T-cell (primary cell): ENCODE measurements at regions not wholly inside any gene's neighbourhood (a gene's known extent, or its start where the extent isn't known, plus 50 kb on each side); places are given as distances from the start of the nearest gene placed in this dataset.

ENCODE experiments used
- ATAC-seq, 4 experiments: fragments of 200-7000 bp in 3 of 4; fragments of 150-1000 bp in 1 of 4; cut with Tn5 transposase; replicated peaks in 1 of 4; 1 replicate in 3 of 4; 2 replicates in 1 of 4; pipeline ENCODE4 v1.10.0; 2021; ENCODE audit warnings: moderate library complexity in 3 of 4, mild to moderate bottlenecking in 2 of 4, moderate number of reproducible peaks in 1 of 4
- CTCF ChIA-PET, 2 donors: fragments of 300-600 bp; sonication (Branson Sonifier 250); formaldehyde crosslinking; loops; one replicate each; lab custom pipeline; 2022; ENCODE audit warnings: antibody characterized with exemption in 2 of 2; lab: Charles Lee
- POLR2A ChIA-PET, 2 donors: fragments of 300-600 bp; sonication (Branson Sonifier 250); formaldehyde crosslinking; loops; one replicate each; lab custom pipeline; 2022; ENCODE audit warnings: antibody characterized with exemption in 2 of 2; lab: Charles Lee
- DNase-seq, 35 experiments: peaks; one replicate each; pipeline versions ENCODE4 v3.0.0 to v3.0.0-alpha.2; 2013 to 2023
- H3K27ac ChIP-seq: one replicate; pipeline ENCODE4 v1.5.1; 2013; ENCODE audit warnings: low read length
- H3K27me3 ChIP-seq, 2 experiments: replicated peaks in 1 of 2; 1 replicate in 1 of 2; 2 replicates in 1 of 2; pipeline versions ENCODE4 v1.6.1 to v1.7.0; 2013; ENCODE audit warnings: low read length in 1 of 2, mixed read lengths in 1 of 2; ENCODE audit not compliant: control insufficient read depth in 2 of 2, insufficient read depth in 2 of 2; ENCODE audit errors: extremely low read depth in 1 of 2
- H3K36me3 ChIP-seq, 2 donors: 1 replicate in 1 of 2; 2 replicates in 1 of 2; pipeline versions ENCODE4 v1.6.1 to v1.7.0; 2013; ENCODE audit warnings: low read length in 1 of 2; ENCODE audit not compliant: control insufficient read depth in 2 of 2, insufficient read depth in 1 of 2; ENCODE audit errors: extremely low read depth in 1 of 2
- H3K4me1 ChIP-seq, 2 experiments: 1 replicate in 1 of 2; 2 replicates in 1 of 2; pipeline versions ENCODE4 v1.6.1 to v1.7.0; 2013; ENCODE audit warnings: low read length in 2 of 2, mixed read lengths in 1 of 2; ENCODE audit not compliant: insufficient read depth in 2 of 2, control insufficient read depth in 1 of 2; ENCODE audit errors: extremely low read depth in 1 of 2
- H3K4me3 ChIP-seq, 2 donors: 1 replicate in 1 of 2; 2 replicates in 1 of 2; pipeline versions ENCODE4 v1.5.1 to v1.7.0; 2013; ENCODE audit warnings: mild to moderate bottlenecking in 2 of 2, low read length in 1 of 2, moderate library complexity in 1 of 2; ENCODE audit not compliant: control insufficient read depth in 1 of 2; ENCODE audit errors: extremely low read depth in 1 of 2
- H3K9me3 ChIP-seq: 2 replicates; pipeline ENCODE4 v1.7.0; 2013
- H3K27ac Mint-ChIP-seq, 2 donors: one replicate each; pipeline ENCODE4 v1.8.0; 2020 to 2021; ENCODE audit warnings: mild to moderate bottlenecking in 2 of 2, mixed read lengths in 2 of 2
- H3K27me3 Mint-ChIP-seq, 2 donors: one replicate each; pipeline ENCODE4 v1.8.0; 2021 to 2022; ENCODE audit warnings: mixed read lengths in 2 of 2
- H3K36me3 Mint-ChIP-seq: one replicate; pipeline ENCODE4 v1.8.0; 2021; ENCODE audit warnings: mixed read lengths
- H3K4me1 Mint-ChIP-seq, 3 donors: one replicate each; pipeline ENCODE4 v1.8.0; 2020 to 2022; ENCODE audit warnings: mixed read lengths in 3 of 3, mild to moderate bottlenecking in 1 of 3
- H3K4me3 Mint-ChIP-seq, 3 donors: one replicate each; pipeline ENCODE4 v1.8.0; 2020 to 2022; ENCODE audit warnings: mild to moderate bottlenecking in 3 of 3, mixed read lengths in 3 of 3, moderate library complexity in 3 of 3
- H3K9me3 Mint-ChIP-seq, 3 donors: one replicate each; pipeline ENCODE4 v1.8.0; 2020 to 2022; ENCODE audit warnings: mixed read lengths in 3 of 3
- whole genome bisulfite sequencing: methylation state at CpG from one replicate; pipeline ENCODE4 v1.1.5; 2013; ENCODE audit warnings: missing lambda C conversion rate; ENCODE audit not compliant: insufficient coverage; 5-methylcytosine and 5-hydroxymethylcytosine counted together

DNA sequence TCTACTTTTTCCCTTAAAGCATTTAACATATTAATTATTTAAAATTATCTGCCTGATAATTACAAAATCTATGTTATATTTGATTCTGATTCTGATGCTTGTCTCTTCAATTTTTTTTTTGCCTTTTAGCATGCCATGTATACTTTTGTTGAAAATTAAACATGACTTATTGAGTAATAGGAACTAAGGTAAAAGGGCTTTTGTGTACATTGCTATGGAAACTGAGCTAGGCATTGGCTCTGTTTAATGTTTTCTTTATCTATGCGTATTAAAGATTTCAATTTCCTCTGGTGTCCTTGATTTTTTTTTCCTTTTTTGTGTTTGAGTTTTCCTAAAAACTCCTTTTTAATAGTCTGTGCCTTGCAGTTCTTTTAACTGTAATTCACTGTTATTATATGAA, 805.2 kb downstream of the DHX35 start:
- no peaks in the 10 kb centered on the region for H3K4me1 Mint-ChIP-seq
- Histone ChIP-seq H3K27me3 (no peaks in the 10 kb centered on the region), H3K4me3 (no peak overlapping the region), H3K4me1 (no peaks in the 10 kb centered on the region), H3K9me3 (peaks cover 2% of the 10 kb centered on the region), H3K36me3 (no peaks in the 10 kb centered on the region), H3K27ac (no peak overlapping the region)
- H3K36me3 Mint-ChIP-seq = no peaks in the 10 kb centered on the region
- H3K27ac Mint-ChIP-seq = no peak overlapping the region
- DNase-seq (no peak), ATAC-seq (no peak)
- peaks cover 7 to 18% (median 14%) of the 10 kb centered on the region in 3 donors for H3K9me3 Mint-ChIP-seq
- H3K27me3 Mint-ChIP-seq = no peaks in the 10 kb centered on the region
- CTCF ChIA-PET = no interaction called here
- no peak overlapping the region for H3K4me3 Mint-ChIP-seq
- POLR2A ChIA-PET = no interaction called here
- WGBS = no CpG with 5 or more reads among the region's 1 CpG

DNA sequence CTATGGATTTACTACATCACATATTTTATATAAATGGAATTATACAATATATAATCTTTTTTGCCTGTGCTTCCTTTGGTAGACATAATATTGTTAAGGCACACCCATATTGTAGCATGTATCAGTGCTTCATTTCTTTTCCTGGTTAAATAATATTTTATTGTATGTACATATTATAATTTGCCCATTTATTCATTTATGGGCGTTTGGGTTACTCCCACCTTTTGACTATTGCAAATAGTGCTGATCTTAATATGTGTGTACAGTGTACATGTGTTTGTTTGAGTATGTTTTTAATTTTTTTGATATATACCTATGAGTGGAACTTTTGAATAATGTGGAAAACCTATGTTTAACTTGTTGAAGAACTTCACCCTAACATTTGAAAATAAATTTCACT, 804.2 kb downstream of the DHX35 start:
- Mint-ChIP-seq H3K36me3 (no peaks in the 10 kb centered on the region), H3K27ac (no peak overlapping the region), H3K27me3 (no peaks in the 10 kb centered on the region), H3K9me3 (peaks cover 7 to 18% (median 11%) of the 10 kb centered on the region in 3 donors), H3K4me1 (no peaks in the 10 kb centered on the region), H3K4me3 (no peak overlapping the region)
- peaks cover 2% of the 10 kb centered on the region for H3K9me3 ChIP-seq
- H3K36me3 ChIP-seq = no peaks in the 10 kb centered on the region
- DNase-seq = no peak
- ChIA-PET POLR2A (no interaction called here), CTCF (no interaction called here)
- no peak for ATAC-seq
- no peaks in the 10 kb centered on the region for H3K4me1 ChIP-seq
- no peak overlapping the region for H3K4me3 ChIP-seq
- WGBS = no CpG with 5 or more reads among the region's 1 CpG
- no peak overlapping the region for H3K27ac ChIP-seq
- no peaks in the 10 kb centered on the region for H3K27me3 ChIP-seq

GRCh38 chr20:39762716-39763115, 800.6 kb downstream of the DHX35 start:
- CTCF ChIA-PET = interaction anchor here in 1 of 2 donors (0.7 kb wide), 1 partner anchor 442 kb away, joined by 4 read pairs; no protein-coding TSS in a partner anchor
- ATAC-seq = no peak
- no peaks in the 10 kb centered on the region for H3K4me1 ChIP-seq
- Mint-ChIP-seq H3K9me3 (peaks cover 2 to 6% (median 3%) of the 10 kb centered on the region in 3 donors), H3K36me3 (no peaks in the 10 kb centered on the region), H3K4me1 (no peaks in the 10 kb centered on the region), H3K27me3 (no peaks in the 10 kb centered on the region), H3K27ac (no peak overlapping the region), H3K4me3 (no peak overlapping the region)
- no peaks in the 10 kb centered on the region for H3K27me3 ChIP-seq
- no peak overlapping the region for H3K4me3 ChIP-seq
- WGBS = 54% methylated on average over 4 of the region's 9 CpGs
- DNase-seq = no peak
- no peaks in the 10 kb centered on the region for H3K36me3 ChIP-seq
- H3K9me3 ChIP-seq = no peaks in the 10 kb centered on the region
- POLR2A ChIA-PET = interaction anchor here in 1 of 2 donors (0.6 kb wide), 1 partner anchor 90 kb away, joined by 3 read pairs; no protein-coding TSS in a partner anchor
- H3K27ac ChIP-seq = no peak overlapping the region

DNA sequence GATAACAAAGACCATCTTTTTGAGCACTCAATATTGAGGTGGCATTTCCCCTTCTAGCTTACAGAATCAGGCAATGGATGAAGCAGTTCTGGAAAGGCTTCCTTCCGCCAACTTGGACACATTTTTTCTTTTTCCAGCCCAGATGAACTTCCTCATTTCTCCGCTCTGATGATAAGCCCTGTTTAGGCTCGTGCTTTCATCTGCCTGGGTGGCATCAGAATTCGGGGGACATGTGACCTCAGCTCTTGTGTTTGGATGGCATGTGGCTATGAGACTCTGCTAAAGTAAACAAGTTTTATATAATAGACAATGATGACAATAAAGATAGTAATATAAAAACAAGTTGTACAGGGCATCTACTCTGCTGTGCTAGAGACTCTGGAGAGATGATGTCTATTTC, 796.7 kb downstream of the DHX35 start:
- Mint-ChIP-seq H3K27ac (no peak overlapping the region), H3K4me1 (no peaks in the 10 kb centered on the region), H3K9me3 (peaks cover 0 to 6% (median 3%) of the 10 kb centered on the region in 3 donors), H3K27me3 (no peaks in the 10 kb centered on the region), H3K4me3 (no peak overlapping the region), H3K36me3 (no peaks in the 10 kb centered on the region)
- Histone ChIP-seq H3K4me3 (no peak overlapping the region), H3K4me1 (no peaks in the 10 kb centered on the region), H3K27me3 (no peaks in the 10 kb centered on the region), H3K9me3 (no peaks in the 10 kb centered on the region), H3K27ac (no peak overlapping the region), H3K36me3 (no peaks in the 10 kb centered on the region)
- POLR2A ChIA-PET = no interaction called here
- CTCF ChIA-PET = no interaction called here
- ATAC-seq (no peak), DNase-seq (no peak)
- WGBS = 33% methylated on average over 1 of the region's 4 CpGs

GRCh38 chr20:39756828-39757227, 794.7 kb downstream of the DHX35 start:
- no peaks in the 10 kb centered on the region for H3K9me3 ChIP-seq
- no peaks in the 10 kb centered on the region for H3K36me3 ChIP-seq
- Mint-ChIP-seq H3K9me3 (peaks cover 0 to 4% (median 0%) of the 10 kb centered on the region in 3 donors), H3K4me1 (no peaks in the 10 kb centered on the region), H3K27ac (no peak overlapping the region), H3K36me3 (no peaks in the 10 kb centered on the region), H3K27me3 (no peaks in the 10 kb centered on the region), H3K4me3 (no peak overlapping the region)
- H3K4me3 ChIP-seq = no peak overlapping the region
- no peaks in the 10 kb centered on the region for H3K27me3 ChIP-seq
- POLR2A ChIA-PET = no interaction called here
- no peaks in the 10 kb centered on the region for H3K4me1 ChIP-seq
- DNase-seq = no peak
- CTCF ChIA-PET = no interaction called here
- ATAC-seq = no peak
- H3K27ac ChIP-seq = no peak overlapping the region

GRCh38 chr20:39756369-39756768, 794.2 kb downstream of the DHX35 start:
- Mint-ChIP-seq H3K27ac (no peak overlapping the region), H3K27me3 (no peaks in the 10 kb centered on the region)

DNA sequence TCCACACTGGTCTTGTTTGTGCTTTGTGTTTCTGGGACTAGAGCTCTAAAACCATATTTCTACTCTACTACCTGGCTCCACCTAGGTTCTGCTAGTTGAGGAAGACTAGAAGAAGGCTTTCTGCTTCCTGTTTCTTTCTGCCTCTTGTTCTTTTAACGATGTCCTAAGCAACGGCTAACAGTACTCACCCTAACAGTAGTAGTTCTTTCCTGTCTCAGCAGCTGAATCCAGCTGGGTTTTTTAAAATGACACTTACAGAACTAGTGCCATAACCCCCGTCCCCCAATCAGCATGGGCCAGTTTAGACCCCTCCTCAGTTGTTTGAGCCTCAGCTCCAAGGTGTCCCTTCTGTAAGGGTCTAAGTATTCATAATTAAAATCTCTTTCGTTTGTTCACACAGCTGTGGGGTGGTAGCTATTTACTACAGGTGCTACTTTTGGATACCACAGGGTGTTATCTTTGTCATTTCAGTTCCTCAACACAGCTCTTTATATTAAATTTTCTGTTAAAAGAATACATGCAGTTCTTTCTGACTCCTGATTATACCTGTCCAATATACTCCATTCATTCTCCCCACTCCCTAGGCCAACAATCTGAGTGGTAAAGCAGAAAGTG, 790.2 kb downstream of the DHX35 start:
- 13% methylated on average over 2 of the region's 4 CpGs for WGBS
- no peak for ATAC-seq

More at GRCh38 chr20:39756369-39756768, 794.2 kb downstream of the DHX35 start:
- Histone ChIP-seq H3K36me3 (no peaks in the 10 kb centered on the region), H3K4me1 (no peaks in the 10 kb centered on the region), H3K27ac (no peak overlapping the region), H3K9me3 (no peaks in the 10 kb centered on the region), H3K27me3 (no peaks in the 10 kb centered on the region), H3K4me3 (no peak overlapping the region)
- H3K36me3 Mint-ChIP-seq = no peaks in the 10 kb centered on the region
- peaks cover 3 to 7% (median 4%) of the 10 kb centered on the region in 3 donors for H3K9me3 Mint-ChIP-seq
- ChIA-PET CTCF (no interaction called here), POLR2A (no interaction called here)
- H3K4me1 Mint-ChIP-seq = no peaks in the 10 kb centered on the region
- no CpG with 5 or more reads among the region's 1 CpG for WGBS
- DNase-seq = no peak
- no peak overlapping the region for H3K4me3 Mint-ChIP-seq
- ATAC-seq = no peak

More for the DNA sequence above, 790.2 kb downstream of the DHX35 start:
- Mint-ChIP-seq H3K27me3 (no peaks in the 10 kb centered on the region), H3K27ac (no peak overlapping the region), H3K9me3 (peaks cover 19 to 27% (median 22%) of the 10 kb centered on the region in 3 donors), H3K4me1 (no peaks in the 10 kb centered on the region), H3K4me3 (no peak overlapping the region), H3K36me3 (no peaks in the 10 kb centered on the region)
- Histone ChIP-seq H3K36me3 (no peaks in the 10 kb centered on the region), H3K27ac (no peak overlapping the region), H3K4me1 (no peaks in the 10 kb centered on the region), H3K9me3 (no peaks in the 10 kb centered on the region), H3K27me3 (no peaks in the 10 kb centered on the region), H3K4me3 (no peak overlapping the region)
- POLR2A ChIA-PET = no interaction called here
- CTCF ChIA-PET = no interaction called here
- no peak for DNase-seq
